Hepatocyte (in vitro differentiated cells): ENCODE measurements at regions not wholly inside any gene's neighbourhood (a gene's known extent, or its start where the extent isn't known, plus 50 kb on each side); places are given as distances from the start of the nearest gene placed in this dataset.

Experiments used
- CTCF ChIP-seq: fragments of 200-600 bp; sonication (generic); IDR thresholded peaks from 2 replicates; pipeline ENCODE4 v1.5.1; 2016; ENCODE audit warnings: antibody characterized with exemption, mild to moderate bottlenecking; ENCODE audit not compliant: poor library complexity
- EZH2 ChIP-seq: fragments of 200-600 bp; sonication (generic); IDR thresholded peaks from 2 replicates; pipeline ENCODE4 v1.6.1; 2016; ENCODE audit warnings: antibody characterized with exemption, mild to moderate bottlenecking, borderline replicate concordance
- EZH2phosphoT487 ChIP-seq: fragments of 200-600 bp; sonication (generic); IDR thresholded peaks from one replicate; pipeline ENCODE4 v1.6.1; 2018; ENCODE audit warnings: antibody characterized with exemption, mild to moderate bottlenecking, low read depth, moderate library complexity; ENCODE audit not compliant: unreplicated experiment, severe bottlenecking

- TF ChIP-seq EZH2phosphoT487 (no peak), CTCF (no peak), EZH2 (no peak)
These were observed 310.4 kb downstream of the HGF start for GRCh38 chr7:81459485-81459884.
